Gastrocnemius medialis (tissue), 4 donors: ENCODE measurements at regions not wholly inside any gene's neighbourhood (a gene's known extent, or its start where the extent isn't known, plus 50 kb on each side); places are given as distances from the start of the nearest gene placed in this dataset.

Source experiments
- CTCF ChIP-seq, 5 experiments: fragments of 450-650 bp in 3 of 5; fragments of 200-600 bp in 2 of 5; sonication (generic) in 2 of 5; IDR thresholded peaks in 4 of 5; conservative IDR thresholded peaks in 1 of 5; 1 replicate in 4 of 5; 2 replicates in 1 of 5; pipeline ENCODE4 v1.5.1; 2016 to 2019; ENCODE audit warnings: antibody characterized with exemption in 5 of 5, mild to moderate bottlenecking in 3 of 5, moderate library complexity in 3 of 5
- POLR2A ChIP-seq, 2 donors: fragments of 450-650 bp; IDR thresholded peaks; one replicate each; pipeline ENCODE4 v1.6.1; 2017; ENCODE audit warnings: antibody characterized with exemption in 2 of 2, mild to moderate bottlenecking in 2 of 2, moderate library complexity in 2 of 2

- TF ChIP-seq CTCF (IDR thresholded peaks at IDR 0.05 in 4 of 5, conservative IDR thresholded peaks at IDR 0.05 in 1 of 5) (no peak), POLR2A (IDR thresholded peaks at IDR 0.05) (no peak)
Measured at GRCh38 chr2:144595686-144596072, 75.8 kb upstream of the ZEB2 start.
